HEK293 (cell line): ENCODE measurements at regions not wholly inside any gene's neighbourhood (a gene's known extent, or its start where the extent isn't known, plus 50 kb on each side); places are given as distances from the start of the nearest gene placed in this dataset.

Source experiments
- CTCF ChIA-PET: fragments of 350-600 bp; formaldehyde crosslinking; extraction: SDS; loops from one replicate; lab custom pipeline; 2021; ENCODE audit warnings: antibody characterized with exemption; lab: Yijun Ruan, JAX
- POLR2A ChIA-PET: fragments of 300-600 bp; formaldehyde crosslinking; extraction: SDS; loops from one replicate; lab custom pipeline; 2020; ENCODE audit warnings: antibody characterized with exemption, inconsistent platforms; lab: Yijun Ruan, JAX
- H3K27ac ChIP-seq: fragments of 200-500 bp; sonication (Bioruptor generic); 2 replicates; pipeline ENCODE4 v1.5.1; 2014; ENCODE audit warnings: low read depth, low read length, control low read depth, inconsistent platforms; ENCODE audit errors: extremely low read depth
- H3K36me3 ChIP-seq, 2 experiments: fragments of 200-500 bp in 1 of 2; sonication (Bioruptor generic) in 1 of 2; 1 replicate in 1 of 2; 2 replicates in 1 of 2; pipeline ENCODE4 v1.5.1; 2014 to 2017; ENCODE audit warnings: inconsistent platforms in 2 of 2, low read length in 2 of 2; ENCODE audit not compliant: control insufficient read depth in 2 of 2, insufficient read depth in 1 of 2
- H3K4me1 ChIP-seq: fragments of 200-500 bp; sonication (Bioruptor generic); 2 replicates; pipeline ENCODE4 v1.5.1; 2014; ENCODE audit warnings: mild to moderate bottlenecking, low read length, inconsistent platforms; ENCODE audit not compliant: control insufficient read depth, insufficient read depth
- H3K4me3 ChIP-seq: 2 replicates; pipeline ENCODE4 v1.5.1; 2011; ENCODE audit warnings: low read depth, mild to moderate bottlenecking, control low read depth, low read length, moderate library complexity
- H3K9me3 ChIP-seq: fragments of 200-500 bp; sonication (Bioruptor generic); 2 replicates; pipeline ENCODE4 v1.5.1; 2014; ENCODE audit warnings: low read depth, low read length, inconsistent platforms; ENCODE audit not compliant: control insufficient read depth, insufficient read depth
- FEZF1 ChIP-seq: fragments of 450-650 bp; formaldehyde crosslinking; IDR thresholded peaks from 2 replicates; pipeline ENCODE4 v1.5.1; 2016; ENCODE audit warnings: missing biosample characterization, missing genetic modification characterization
- HOXD13 ChIP-seq: sonication (generic); formaldehyde crosslinking; IDR thresholded peaks from 2 replicates; pipeline ENCODE4 v1.8.0; 2022; ENCODE audit warnings: missing genetic modification reagents, borderline replicate concordance
- KLF8 ChIP-seq: fragments of 450-650 bp; formaldehyde crosslinking; IDR thresholded peaks from 2 replicates; pipeline ENCODE4 v1.5.1; 2016; ENCODE audit warnings: missing biosample characterization, missing genetic modification characterization
- MZF1 ChIP-seq: fragments of 450-650 bp; formaldehyde crosslinking; IDR thresholded peaks from 2 replicates; pipeline ENCODE4 v1.5.1; 2017; ENCODE audit warnings: missing biosample characterization, missing genetic modification characterization, borderline replicate concordance
- SETDB1 ChIP-seq: IDR thresholded peaks from one replicate; pipeline ENCODE4 v1.6.1; 2017; ENCODE audit warnings: mild to moderate bottlenecking, low read length, moderate library complexity, mixed read lengths; ENCODE audit not compliant: insufficient read length
- SP2 ChIP-seq: fragments of 450-650 bp; formaldehyde crosslinking; IDR thresholded peaks from 2 replicates; pipeline ENCODE4 v1.5.1; 2016; ENCODE audit warnings: missing biosample characterization, missing genetic modification characterization
- SP3 ChIP-seq: fragments of 450-650 bp; formaldehyde crosslinking; IDR thresholded peaks from 2 replicates; pipeline ENCODE4 v1.5.1; 2016; ENCODE audit warnings: missing biosample characterization, missing genetic modification characterization
- TRIM28 ChIP-seq: IDR thresholded peaks from 2 replicates; pipeline ENCODE4 v1.6.1; 2011; ENCODE audit warnings: low read length, control low read depth, borderline replicate concordance
- TSHZ1 ChIP-seq: fragments of 450-650 bp; formaldehyde crosslinking; IDR thresholded peaks from 2 replicates; pipeline ENCODE4 v1.5.1; 2016; ENCODE audit warnings: missing biosample characterization, missing genetic modification characterization, borderline replicate concordance
- ZBTB21 ChIP-seq: fragments of 450-650 bp; formaldehyde crosslinking; IDR thresholded peaks from 2 replicates; pipeline ENCODE4 v1.5.1; 2017; ENCODE audit warnings: missing biosample characterization, missing genetic modification characterization
- ZBTB7A ChIP-seq: fragments of 450-650 bp; formaldehyde crosslinking; IDR thresholded peaks from 2 replicates; pipeline ENCODE4 v1.5.1; 2016; ENCODE audit warnings: low read depth, missing biosample characterization, missing genetic modification characterization
- ZNF138 ChIP-seq: fragments of 450-650 bp; formaldehyde crosslinking; IDR thresholded peaks from 2 replicates; pipeline ENCODE4 v1.5.1; 2016; ENCODE audit warnings: missing biosample characterization, missing genetic modification characterization, borderline replicate concordance
- ZNF157 ChIP-seq: fragments of 450-650 bp; formaldehyde crosslinking; IDR thresholded peaks from 2 replicates; pipeline ENCODE4 v1.5.1; 2016; ENCODE audit warnings: missing biosample characterization, missing genetic modification characterization
- ZNF175 ChIP-seq: fragments of 450-650 bp; formaldehyde crosslinking; IDR thresholded peaks from 2 replicates; pipeline ENCODE4 v1.5.1; 2016; ENCODE audit warnings: missing biosample characterization, missing genetic modification characterization
- ZNF18 ChIP-seq: fragments of 450-650 bp; formaldehyde crosslinking; IDR thresholded peaks from 2 replicates; pipeline ENCODE4 v1.5.1; 2016; ENCODE audit warnings: missing biosample characterization, missing genetic modification characterization
- ZNF223 ChIP-seq: fragments of 450-650 bp; formaldehyde crosslinking; IDR thresholded peaks from 2 replicates; pipeline ENCODE4 v1.5.1; 2016; ENCODE audit warnings: missing biosample characterization, missing genetic modification characterization
- ZNF26 ChIP-seq: fragments of 450-650 bp; formaldehyde crosslinking; IDR thresholded peaks from 2 replicates; pipeline ENCODE4 v1.5.1; 2016; ENCODE audit warnings: missing biosample characterization, missing genetic modification characterization
- ZNF311 ChIP-seq: fragments of 450-650 bp; formaldehyde crosslinking; IDR thresholded peaks from 2 replicates; pipeline ENCODE4 v1.5.1; 2017; ENCODE audit warnings: missing biosample characterization, missing genetic modification characterization, borderline replicate concordance
- ZNF354C ChIP-seq: fragments of 450-650 bp; formaldehyde crosslinking; IDR thresholded peaks from 2 replicates; pipeline ENCODE4 v1.5.1; 2016; ENCODE audit warnings: missing biosample characterization, missing genetic modification characterization, low read depth, borderline replicate concordance
- ZNF404 ChIP-seq: fragments of 450-650 bp; formaldehyde crosslinking; IDR thresholded peaks from 2 replicates; pipeline ENCODE4 v1.5.1; 2017; ENCODE audit warnings: missing biosample characterization, missing genetic modification characterization
- ZNF510 ChIP-seq: fragments of 450-650 bp; formaldehyde crosslinking; IDR thresholded peaks from 2 replicates; pipeline ENCODE4 v1.5.1; 2018; ENCODE audit warnings: mild to moderate bottlenecking, missing genetic modification characterization, missing biosample characterization; ENCODE audit not compliant: insufficient replicate concordance
- ZNF513 ChIP-seq: fragments of 450-650 bp; IDR thresholded peaks from 2 replicates; pipeline ENCODE4 v1.5.1; 2018; ENCODE audit warnings: missing biosample characterization, missing genetic modification characterization
- ZNF529 ChIP-seq: fragments of 450-650 bp; formaldehyde crosslinking; IDR thresholded peaks from 2 replicates; pipeline ENCODE4 v1.5.1; 2017; ENCODE audit warnings: missing genetic modification characterization, missing biosample characterization; ENCODE audit not compliant: insufficient replicate concordance
- ZNF600 ChIP-seq: fragments of 450-650 bp; formaldehyde crosslinking; IDR thresholded peaks from 2 replicates; pipeline ENCODE4 v1.5.1; 2016; ENCODE audit warnings: missing biosample characterization, missing genetic modification characterization
- ZNF610 ChIP-seq: fragments of 450-650 bp; formaldehyde crosslinking; IDR thresholded peaks from 2 replicates; pipeline ENCODE4 v1.5.1; 2016; ENCODE audit warnings: missing biosample characterization, missing genetic modification characterization, borderline replicate concordance
- ZNF624 ChIP-seq: fragments of 450-650 bp; formaldehyde crosslinking; IDR thresholded peaks from 2 replicates; pipeline ENCODE4 v1.5.1; 2017; ENCODE audit warnings: missing biosample characterization, missing genetic modification characterization
- ZNF677 ChIP-seq: fragments of 450-650 bp; IDR thresholded peaks from 2 replicates; pipeline ENCODE4 v1.5.0; 2018; ENCODE audit warnings: missing biosample characterization, mild to moderate bottlenecking, missing genetic modification characterization, moderate library complexity
- ZNF704 ChIP-seq: fragments of 450-650 bp; formaldehyde crosslinking; IDR thresholded peaks from 2 replicates; pipeline ENCODE4 v1.5.1; 2016; ENCODE audit warnings: missing biosample characterization, missing genetic modification characterization
- ZNF777 ChIP-seq: fragments of 450-650 bp; formaldehyde crosslinking; IDR thresholded peaks from 2 replicates; pipeline ENCODE4 v1.5.1; 2017; ENCODE audit warnings: missing biosample characterization, missing genetic modification characterization, borderline replicate concordance
- ZNF843 ChIP-seq: fragments of 450-650 bp; formaldehyde crosslinking; IDR thresholded peaks from 2 replicates; pipeline ENCODE4 v1.5.1; 2016; ENCODE audit warnings: missing biosample characterization, missing genetic modification characterization

- 0 out of 2 replicates have a peak, but pooled peaks have one; percentile 58 for TF ChIP-seq MZF1 (tag by site-specific recombination)
- TF ChIP-seq ZNF26, result no peak
Measured at GRCh38 chr6:90643381-90643780, 56.5 kb upstream of the MAP3K7 start (continued).

GRCh38 chr6:90637320-90637719, 50.4 kb upstream of the MAP3K7 start:
- Histone ChIP-seq H3K4me1 (no peaks in the 10 kb centered on the region), H3K4me3 (no peak overlapping the region), H3K9me3 (0 out of 2 replicates have a peak, but pooled peaks cover 2% of the 10 kb centered on the region), H3K27ac (no peak overlapping the region), H3K36me3 (no peaks in the 10 kb centered on the region)
- ChIA-PET CTCF (no interaction called here), POLR2A (no interaction called here)
- peak; percentile 91 for TF ChIP-seq SETDB1
- no peak for TF ChIP-seq ZNF600 (tag by site-specific recombination)
- no peak for TF ChIP-seq SP3 (tag by site-specific recombination)
- peak; percentile 45; the same call in 1 of the 2 replicates for TF ChIP-seq ZNF513 (tag by site-specific recombination)
- no peak for TF ChIP-seq ZBTB21
- TF ChIP-seq ZNF404 (tag by site-specific recombination), result no peak
- no peak for TF ChIP-seq TSHZ1
- TF ChIP-seq KLF8, result no peak
- no peak for TF ChIP-seq ZNF223 (tag by site-specific recombination)
- peak; percentile 39; the same call in 1 of the 2 replicates for TF ChIP-seq ZNF610 (tag by site-specific recombination)
- TF ChIP-seq ZNF354C (tag by site-specific recombination), result no peak
- TF ChIP-seq SP2, result no peak
- TF ChIP-seq ZNF510 (tag by site-specific recombination), result peak; percentile 28
- TF ChIP-seq ZNF18 (tag by site-specific recombination), result no peak
- no peak for TF ChIP-seq ZNF157 (tag by site-specific recombination)
- no peak for TF ChIP-seq ZNF677 (tag by site-specific recombination)
- TF ChIP-seq FEZF1 (tag by site-specific recombination), result no peak
- no peak for TF ChIP-seq ZNF704
- no peak for TF ChIP-seq ZNF624
- TF ChIP-seq ZNF843 (tag by site-specific recombination), result no peak
- TF ChIP-seq TRIM28, result peak; percentile 75
- TF ChIP-seq ZNF311 (tag by site-specific recombination), result no peak
- no peak for TF ChIP-seq HOXD13 (CRISPR knock-in tag)
- TF ChIP-seq ZNF777 (tag by site-specific recombination), result no peak
- TF ChIP-seq ZNF529 (tag by site-specific recombination), result peak; percentile 5
- TF ChIP-seq ZBTB7A (tag by site-specific recombination), result no peak
- no peak for TF ChIP-seq ZNF138
- TF ChIP-seq ZNF175, result no peak
